ENCODE measurements at regions not wholly inside any gene's neighbourhood (a gene's known extent, or its start where the extent isn't known, plus 50 kb on each side); places are given as distances from the start of the nearest gene placed in this dataset.

DNA sequence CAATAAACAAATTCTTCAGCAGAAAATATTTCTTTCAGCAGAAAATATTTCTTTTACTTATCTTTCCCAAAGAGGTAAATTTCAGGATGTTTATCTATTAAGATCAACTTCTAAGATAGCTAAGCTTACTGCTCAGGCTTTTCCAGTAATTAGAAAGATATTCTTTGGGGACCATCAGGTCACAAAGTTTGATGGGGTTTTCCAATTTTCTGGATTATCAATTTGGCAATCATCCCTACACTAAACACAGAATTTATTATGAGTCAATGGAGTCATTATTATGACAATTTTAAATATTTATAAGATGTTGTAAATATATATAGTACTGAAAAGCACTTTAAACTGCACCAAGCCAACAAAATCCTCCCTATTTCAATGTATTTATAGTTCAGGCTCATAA, 137.6 kb downstream of the AKAP11 start:
- no peak overlapping the region for H3K4me3 ChIP-seq (ENCODE audit: low read depth, low read length)
- TF ChIP-seq, protein P1, sequence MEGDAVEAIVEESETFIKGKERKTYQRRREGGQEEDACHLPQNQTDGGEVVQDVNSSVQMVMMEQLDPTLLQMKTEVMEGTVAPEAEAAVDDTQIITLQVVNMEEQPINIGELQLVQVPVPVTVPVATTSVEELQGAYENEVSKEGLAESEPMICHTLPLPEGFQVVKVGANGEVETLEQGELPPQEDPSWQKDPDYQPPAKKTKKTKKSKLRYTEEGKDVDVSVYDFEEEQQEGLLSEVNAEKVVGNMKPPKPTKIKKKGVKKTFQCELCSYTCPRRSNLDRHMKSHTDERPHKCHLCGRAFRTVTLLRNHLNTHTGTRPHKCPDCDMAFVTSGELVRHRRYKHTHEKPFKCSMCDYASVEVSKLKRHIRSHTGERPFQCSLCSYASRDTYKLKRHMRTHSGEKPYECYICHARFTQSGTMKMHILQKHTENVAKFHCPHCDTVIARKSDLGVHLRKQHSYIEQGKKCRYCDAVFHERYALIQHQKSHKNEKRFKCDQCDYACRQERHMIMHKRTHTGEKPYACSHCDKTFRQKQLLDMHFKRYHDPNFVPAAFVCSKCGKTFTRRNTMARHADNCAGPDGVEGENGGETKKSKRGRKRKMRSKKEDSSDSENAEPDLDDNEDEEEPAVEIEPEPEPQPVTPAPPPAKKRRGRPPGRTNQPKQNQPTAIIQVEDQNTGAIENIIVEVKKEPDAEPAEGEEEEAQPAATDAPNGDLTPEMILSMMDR (conservative IDR thresholded peaks at IDR 0.05; ENCODE audit: low read depth, low read length): no peak
- DNase-seq (ENCODE audit: low read depth): no peak

DNA sequence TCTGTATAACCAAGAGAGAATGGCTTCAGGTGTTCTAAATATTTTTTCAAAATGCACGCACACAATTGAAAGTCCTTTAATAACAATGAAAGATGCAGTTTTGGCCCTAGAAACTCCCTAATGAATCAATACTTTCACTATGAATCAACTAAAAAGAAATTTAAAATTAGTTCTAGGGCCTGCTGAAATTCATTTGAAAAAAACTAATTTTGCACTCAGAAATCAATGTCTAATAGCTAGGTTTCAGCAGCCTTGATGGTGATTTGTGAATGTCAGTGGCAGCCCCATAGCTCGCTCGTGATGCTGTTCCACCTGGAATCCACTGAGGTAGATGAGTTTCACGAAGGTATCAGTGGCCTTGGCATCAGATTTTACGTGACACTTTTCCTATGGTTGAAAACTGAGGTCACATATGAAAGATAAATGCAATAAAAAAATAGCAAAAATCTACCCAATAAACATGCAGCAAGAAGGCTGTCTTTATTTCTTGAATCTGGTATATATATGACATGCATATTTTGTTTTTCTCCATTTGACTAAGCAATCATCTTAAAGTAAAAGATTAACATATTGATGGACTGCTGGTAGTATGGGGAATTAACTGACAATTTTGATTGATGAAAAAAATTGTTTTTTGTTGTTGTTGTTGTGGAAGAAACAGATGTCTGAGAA, 141.0 kb downstream of the AKAP11 start:
- DNase-seq (ENCODE audit: low read depth): no peak
- TF ChIP-seq, protein P1 (conservative IDR thresholded peaks at IDR 0.05; ENCODE audit: low read depth, low read length): no peak
- no peak overlapping the region for H3K4me3 ChIP-seq (ENCODE audit: low read depth, low read length)

DNA sequence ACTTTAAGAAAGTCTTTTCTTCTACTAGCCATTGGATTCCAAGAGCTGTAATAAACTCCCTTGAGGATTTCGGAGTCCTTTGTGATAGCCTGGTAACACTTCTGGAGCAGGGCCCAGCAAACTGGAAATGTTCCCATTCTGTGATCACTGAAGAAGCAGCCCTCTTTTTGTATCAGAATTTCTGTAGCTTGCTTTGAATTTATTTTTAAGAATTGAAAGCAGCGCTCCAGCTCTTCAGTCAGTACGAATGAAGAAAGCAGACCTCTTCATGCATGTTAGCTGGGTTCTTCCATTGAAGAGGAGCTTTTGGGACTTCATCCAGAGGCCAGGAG, 141.5 kb downstream of the AKAP11 start:
- TF ChIP-seq, protein P1 (conservative IDR thresholded peaks at IDR 0.05; ENCODE audit: low read depth, low read length): no peak
- no peak overlapping the region for H3K4me3 ChIP-seq (ENCODE audit: low read depth, low read length)
- peak; percentile 25 for DNase-seq (ENCODE audit: low read depth)

DNA sequence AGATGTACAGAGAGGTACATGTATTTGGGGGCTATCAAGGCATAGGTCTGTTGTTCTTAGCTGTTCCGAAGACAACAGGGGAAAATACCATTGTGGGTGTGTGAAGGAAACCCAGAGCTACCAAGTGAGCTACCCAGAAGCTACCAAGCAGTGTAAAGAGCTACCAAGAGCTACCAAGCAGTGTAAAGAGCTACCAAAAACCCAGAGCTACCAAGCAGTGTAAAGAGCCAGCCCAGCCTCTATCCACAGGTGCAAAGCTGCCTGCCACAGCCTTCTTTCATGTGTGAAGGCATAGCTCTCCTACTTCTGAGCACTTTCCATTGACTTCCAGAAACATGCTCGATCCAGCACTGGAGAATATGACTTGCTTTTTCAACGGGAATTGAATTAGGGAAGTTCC, 145.7 kb downstream of the AKAP11 start:
- no peak for DNase-seq (ENCODE audit: low read depth)

DNA sequence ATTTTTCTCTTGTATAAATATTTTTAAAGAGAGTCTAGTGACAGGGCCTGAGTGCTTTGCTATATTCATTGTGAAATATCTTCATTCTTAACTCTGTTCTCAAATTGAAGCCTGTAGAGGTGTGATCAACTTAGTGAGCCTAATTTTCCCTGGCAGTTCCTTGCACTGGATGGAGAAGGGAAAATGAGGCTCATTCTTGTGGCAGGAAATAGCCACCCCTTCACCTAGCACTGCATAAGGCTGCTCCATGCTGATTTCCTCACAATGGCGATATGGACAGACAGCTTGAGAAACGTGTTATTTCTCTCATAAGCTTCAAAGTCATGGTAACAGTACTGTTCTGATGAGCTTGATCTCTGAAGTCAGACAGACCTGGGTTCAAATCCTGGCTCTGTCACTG, 146.2 kb downstream of the AKAP11 start:
- H3K4me3 ChIP-seq (ENCODE audit: low read depth, low read length): no peak overlapping the region
- TF ChIP-seq, protein P1 (conservative IDR thresholded peaks at IDR 0.05; ENCODE audit: low read depth, low read length): no peak
- DNase-seq (ENCODE audit: low read depth): no peak

More for the DNA sequence above, 145.7 kb downstream of the AKAP11 start:
- no peak overlapping the region for H3K4me3 ChIP-seq (ENCODE audit: low read depth, low read length)
- TF ChIP-seq, protein P1 (conservative IDR thresholded peaks at IDR 0.05; ENCODE audit: low read depth, low read length): no peak

DNA sequence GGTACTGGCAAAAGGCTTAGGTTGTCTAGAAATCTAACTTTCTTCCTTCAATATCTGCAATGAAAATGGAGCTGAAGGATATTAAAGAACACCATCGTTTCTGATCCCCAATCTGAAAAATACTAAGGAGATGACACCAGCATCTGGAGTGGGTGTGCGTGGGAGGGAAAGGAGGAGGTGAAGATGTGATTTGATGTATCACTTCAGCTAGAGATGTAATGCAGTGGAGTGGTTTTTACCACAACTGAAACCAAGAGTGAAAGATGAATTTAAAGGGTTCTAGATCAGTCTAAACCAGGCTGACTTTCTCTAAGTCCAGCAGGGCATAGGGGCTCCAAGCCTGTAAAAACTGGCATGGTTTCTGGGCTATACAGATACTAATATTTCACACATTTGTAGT, 148.4 kb downstream of the AKAP11 start:
- H3K4me3 ChIP-seq (ENCODE audit: low read depth, low read length): no peak overlapping the region
- DNase-seq (ENCODE audit: low read depth): no peak
- TF ChIP-seq, protein P1 (conservative IDR thresholded peaks at IDR 0.05; ENCODE audit: low read depth, low read length): no peak

DNA sequence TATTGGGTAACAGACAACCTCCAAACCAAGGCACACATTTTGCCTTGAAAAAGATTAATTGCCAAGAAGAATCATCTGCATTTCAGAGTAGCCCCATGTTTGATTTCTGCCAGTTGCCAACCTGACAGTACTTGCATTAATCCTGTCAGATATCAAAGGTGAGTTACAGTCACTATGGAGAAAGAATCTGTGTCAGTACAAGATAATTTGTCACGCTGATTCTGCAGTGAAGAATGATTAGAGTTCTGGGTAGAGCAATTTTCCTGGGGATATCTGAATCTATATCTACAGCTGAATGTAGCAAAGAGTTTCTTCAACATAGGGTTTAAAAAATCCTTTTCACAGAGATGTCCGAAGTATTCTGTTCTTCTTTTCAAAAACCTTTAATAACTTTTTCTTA, 150.7 kb downstream of the AKAP11 start:
- no peak overlapping the region for H3K4me3 ChIP-seq (ENCODE audit: low read depth, low read length)
- TF ChIP-seq, protein P1 (conservative IDR thresholded peaks at IDR 0.05; ENCODE audit: low read depth, low read length): no peak
- DNase-seq (ENCODE audit: low read depth): no peak

Measured in choroid plexus epithelial cell (primary cell).